Astrocyte of the spinal cord (primary cell): ENCODE measurements at regions not wholly inside any gene's neighbourhood (a gene's known extent, or its start where the extent isn't known, plus 50 kb on each side); places are given as distances from the start of the nearest gene placed in this dataset.
"Not testable (repeated sequence)": the region's sequence is repeated elsewhere in the genome, so short reads cannot be mapped to it uniquely, and the experiment has no call there.

Source experiments
- DNase-seq: peaks from one replicate; pipeline ENCODE4 v3.0.0; 2011; ENCODE audit warnings: low read depth, low spot score
- H3K4me3 ChIP-seq: 2 replicates; pipeline ENCODE4 v1.5.1; 2011; ENCODE audit warnings: low read depth, mild to moderate bottlenecking, low read length, moderate library complexity
- in situ Hi-C: cut with HindIII; loops from 2 replicates; pipeline ENCODE4 v1.10.0; 2017; ENCODE audit warnings: low sequenced_read_pairs
- TF ChIP-seq, protein P1 (sequence below): IDR thresholded peaks from 2 replicates; pipeline ENCODE4 v1.5.1; 2012; ENCODE audit warnings: low read depth, mild to moderate bottlenecking, low read length, inconsistent platforms

DNA sequence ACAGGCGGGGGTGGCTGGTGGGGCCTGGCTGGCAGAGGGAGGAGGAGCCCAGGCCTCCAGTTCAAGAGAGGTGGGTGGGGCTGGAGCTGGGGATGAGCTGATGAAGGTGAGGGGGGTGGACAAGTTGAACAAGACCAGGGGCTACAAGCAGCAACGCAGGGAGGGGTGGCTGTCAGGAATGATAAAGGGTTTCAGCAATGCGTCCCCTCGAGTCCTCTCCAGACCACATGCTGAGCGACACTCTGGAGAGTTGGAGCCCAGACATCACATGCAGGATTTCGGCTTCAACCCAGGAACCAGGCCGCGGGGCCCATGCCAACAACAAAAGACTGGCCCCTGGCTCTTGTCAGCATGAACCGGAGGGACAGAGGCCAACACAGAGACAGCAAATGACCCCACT lies 480.3 kb downstream of the BRD1 start:
- no peak overlapping the region for H3K4me3 ChIP-seq
- DNase-seq = no peak
- TF ChIP-seq, protein P1, sequence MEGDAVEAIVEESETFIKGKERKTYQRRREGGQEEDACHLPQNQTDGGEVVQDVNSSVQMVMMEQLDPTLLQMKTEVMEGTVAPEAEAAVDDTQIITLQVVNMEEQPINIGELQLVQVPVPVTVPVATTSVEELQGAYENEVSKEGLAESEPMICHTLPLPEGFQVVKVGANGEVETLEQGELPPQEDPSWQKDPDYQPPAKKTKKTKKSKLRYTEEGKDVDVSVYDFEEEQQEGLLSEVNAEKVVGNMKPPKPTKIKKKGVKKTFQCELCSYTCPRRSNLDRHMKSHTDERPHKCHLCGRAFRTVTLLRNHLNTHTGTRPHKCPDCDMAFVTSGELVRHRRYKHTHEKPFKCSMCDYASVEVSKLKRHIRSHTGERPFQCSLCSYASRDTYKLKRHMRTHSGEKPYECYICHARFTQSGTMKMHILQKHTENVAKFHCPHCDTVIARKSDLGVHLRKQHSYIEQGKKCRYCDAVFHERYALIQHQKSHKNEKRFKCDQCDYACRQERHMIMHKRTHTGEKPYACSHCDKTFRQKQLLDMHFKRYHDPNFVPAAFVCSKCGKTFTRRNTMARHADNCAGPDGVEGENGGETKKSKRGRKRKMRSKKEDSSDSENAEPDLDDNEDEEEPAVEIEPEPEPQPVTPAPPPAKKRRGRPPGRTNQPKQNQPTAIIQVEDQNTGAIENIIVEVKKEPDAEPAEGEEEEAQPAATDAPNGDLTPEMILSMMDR = no peak
- in situ Hi-C loops = no loop called here

GRCh38 chr22:49345896-49346295 lies 481.8 kb downstream of the BRD1 start:
- TF ChIP-seq, protein P1 = no peak
- in situ Hi-C loops = no loop called here
- no peak overlapping the region for H3K4me3 ChIP-seq
- DNase-seq = no peak

DNA sequence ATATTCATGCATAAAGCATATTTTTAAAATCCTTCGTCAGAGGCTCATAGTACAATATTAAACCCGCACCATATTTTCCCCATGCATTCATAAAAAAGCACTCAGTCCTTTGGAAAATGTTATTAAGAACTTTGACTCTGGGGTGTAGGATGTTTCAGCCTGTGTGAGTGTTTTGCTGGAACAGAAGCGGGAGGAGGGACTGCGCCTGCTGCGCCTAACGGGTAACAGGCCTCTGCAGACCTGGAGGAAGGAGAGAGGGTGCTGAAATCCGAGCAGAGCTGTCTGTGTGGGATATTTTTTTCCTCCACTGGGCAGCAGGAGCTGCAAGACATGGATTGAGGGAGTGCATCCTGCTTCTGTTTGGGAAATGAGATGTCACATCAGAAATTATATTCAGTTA lies 483.0 kb downstream of the BRD1 start:
- H3K4me3 ChIP-seq = no peak overlapping the region
- in situ Hi-C loops = no loop called here
- TF ChIP-seq, protein P1 = no peak
- no peak for DNase-seq

GRCh38 chr22:49344161-49344560 lies 483.5 kb downstream of the BRD1 start:
- no peak for DNase-seq
- TF ChIP-seq, protein P1 = no peak
- H3K4me3 ChIP-seq = no peak overlapping the region
- in situ Hi-C loops = no loop called here

DNA sequence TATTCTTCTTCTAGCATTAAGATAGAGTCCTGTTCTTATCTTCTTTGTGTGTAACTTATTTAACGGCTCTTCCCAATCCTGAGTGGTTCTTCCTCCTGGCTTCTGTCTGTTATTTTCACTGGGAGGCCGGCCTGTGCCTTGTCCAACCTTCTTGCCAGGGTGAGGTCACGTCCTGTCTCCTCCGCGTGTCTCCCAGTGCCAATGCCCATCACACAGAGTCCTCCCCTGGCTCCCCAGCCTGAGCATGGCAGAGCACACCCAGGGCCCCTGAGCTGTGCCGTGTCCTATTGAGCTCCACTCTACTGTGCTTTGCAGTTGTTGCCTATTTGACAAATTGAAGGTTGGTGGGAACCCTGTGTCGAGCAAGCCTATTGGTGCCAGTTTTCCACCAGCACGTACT lies 487.3 kb downstream of the BRD1 start:
- TF ChIP-seq, protein P1 = no peak
- in situ Hi-C loops = no loop called here
- DNase-seq = no peak
- H3K4me3 ChIP-seq = no peak overlapping the region

- in situ Hi-C loops, DNase-seq, H3K4me3 ChIP-seq: not testable (repeated sequence)
Measured at GRCh38 chr22:49336483-49336882, 491.2 kb downstream of the BRD1 start.

DNA sequence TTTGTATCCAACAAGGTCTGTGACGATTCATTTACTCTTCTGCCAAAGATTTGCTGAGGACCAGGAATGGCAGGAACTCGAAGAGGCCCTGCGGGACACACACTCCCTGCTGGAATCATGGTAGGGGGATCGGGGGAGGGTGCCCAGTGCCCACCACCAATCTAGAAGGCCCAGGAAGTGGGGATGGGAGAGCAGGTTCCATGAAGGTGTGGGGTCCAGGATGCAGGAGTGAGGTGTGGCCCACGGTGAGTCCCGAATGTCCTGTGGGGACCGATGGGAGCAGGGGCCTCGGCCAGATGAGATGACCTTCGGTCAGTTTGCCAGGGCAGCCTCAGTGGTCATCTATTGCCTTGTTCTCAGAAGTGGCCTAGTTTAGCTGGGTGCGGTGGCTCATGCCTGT lies 492.7 kb downstream of the BRD1 start:
- TF ChIP-seq, protein P1 = no peak
- no peak overlapping the region for H3K4me3 ChIP-seq
- in situ Hi-C loops = no loop called here
- DNase-seq = no peak
